ENCODE measurements at regions not wholly inside any gene's neighbourhood (a gene's known extent, or its start where the extent isn't known, plus 50 kb on each side); places are given as distances from the start of the nearest gene placed in this dataset.

DNA sequence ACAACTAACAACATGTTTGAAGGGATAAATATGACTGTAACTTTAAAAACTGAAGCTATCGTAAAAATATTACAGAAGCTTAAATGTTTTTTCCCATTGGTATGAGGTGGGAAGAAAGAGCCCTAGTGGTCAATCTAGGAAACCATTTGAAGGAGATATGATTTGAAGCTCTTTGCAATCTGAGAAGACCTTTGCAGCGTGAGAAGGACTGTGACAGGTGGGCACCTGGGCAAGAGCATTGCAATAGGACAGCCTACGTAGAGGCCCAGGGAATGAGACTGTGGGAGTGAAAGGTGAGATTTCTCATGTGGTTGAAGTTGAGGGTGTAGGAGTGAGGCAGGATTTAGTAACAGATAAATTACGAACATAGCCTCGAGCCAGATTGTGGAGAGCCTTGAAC, 108.0 kb upstream of the PDE7B start:
- no peaks in the 10 kb centered on the region for H4K20me1 ChIP-seq (replicated peaks; ENCODE audit: insufficient read depth)
- H3K27me3 ChIP-seq (ENCODE audit: insufficient read depth): no peaks in the 10 kb centered on the region
- no peak overlapping the region for H3K27ac ChIP-seq (ENCODE audit: low read depth)
- H3K4me1 ChIP-seq (ENCODE audit: insufficient read depth): no peaks in the 10 kb centered on the region
- no peak overlapping the region for H3K4me3 ChIP-seq
- no peaks in the 10 kb centered on the region for H3K9me2 ChIP-seq (ENCODE audit: insufficient read depth)
- H3K36me3 Mint-ChIP-seq (ENCODE audit: low read depth): no peaks in the 10 kb centered on the region
- no peaks in the 10 kb centered on the region for H3K79me2 ChIP-seq (replicated peaks; ENCODE audit: insufficient read depth)
- no peak overlapping the region for H3K4me2 ChIP-seq
- DNase-seq (ENCODE audit: low spot score): peak; percentile 36
- ATAC-seq: peak; percentile 60
- H3K4me3 Mint-ChIP-seq: no peak overlapping the region
- H2AFZ ChIP-seq: no peak overlapping the region
- no peaks in the 10 kb centered on the region for H3K36me3 ChIP-seq (ENCODE audit: insufficient read depth)
- H3F3A ChIP-seq (replicated peaks; ENCODE audit: low read depth): no peaks in the 10 kb centered on the region
- no peaks in the 10 kb centered on the region for H3K4me1 Mint-ChIP-seq
- no peaks in the 10 kb centered on the region for H3K27me3 Mint-ChIP-seq (ENCODE audit: insufficient read depth, low read depth, poor library complexity)
- no peaks in the 10 kb centered on the region for H3K9me3 Mint-ChIP-seq
- no peak overlapping the region for H3K27ac Mint-ChIP-seq
- TF ChIP-seq CREB1 (CRISPR knock-in tag; IDR thresholded peaks at IDR 0.05; ENCODE audit: low read depth) (no peak), EZH2phosphoT487 (IDR thresholded peaks at IDR 0.05; ENCODE audit: unreplicated experiment) (no peak), JUNB (IDR thresholded peaks at IDR 0.05; ENCODE audit: unreplicated experiment) (no peak), EZH2 (IDR thresholded peaks at IDR 0.05; ENCODE audit: low read depth, unreplicated experiment) (no peak), STAT1 (IDR thresholded peaks at IDR 0.05; ENCODE audit: unreplicated experiment) (no peak), NANOG (IDR thresholded peaks at IDR 0.05; ENCODE audit: borderline replicate concordance) (no peak), ZNF331 (CRISPR knock-in tag; IDR thresholded peaks at IDR 0.05; ENCODE audit: low read depth) (no peak), ETS1 (IDR thresholded peaks at IDR 0.05) (no peak), POLR2AphosphoS5 (IDR thresholded peaks at IDR 0.05; ENCODE audit: low read depth) (no peak), CTCF (conservative IDR thresholded peaks at IDR 0.05; ENCODE audit: low read depth in 2 of 2) (peak in 1 of 2 experiments; percentile 55; a peak in 3 of 4 replicates), ZNF114 (CRISPR knock-in tag; IDR thresholded peaks at IDR 0.05) (no peak)
- TF ChIP-seq, protein P1, sequence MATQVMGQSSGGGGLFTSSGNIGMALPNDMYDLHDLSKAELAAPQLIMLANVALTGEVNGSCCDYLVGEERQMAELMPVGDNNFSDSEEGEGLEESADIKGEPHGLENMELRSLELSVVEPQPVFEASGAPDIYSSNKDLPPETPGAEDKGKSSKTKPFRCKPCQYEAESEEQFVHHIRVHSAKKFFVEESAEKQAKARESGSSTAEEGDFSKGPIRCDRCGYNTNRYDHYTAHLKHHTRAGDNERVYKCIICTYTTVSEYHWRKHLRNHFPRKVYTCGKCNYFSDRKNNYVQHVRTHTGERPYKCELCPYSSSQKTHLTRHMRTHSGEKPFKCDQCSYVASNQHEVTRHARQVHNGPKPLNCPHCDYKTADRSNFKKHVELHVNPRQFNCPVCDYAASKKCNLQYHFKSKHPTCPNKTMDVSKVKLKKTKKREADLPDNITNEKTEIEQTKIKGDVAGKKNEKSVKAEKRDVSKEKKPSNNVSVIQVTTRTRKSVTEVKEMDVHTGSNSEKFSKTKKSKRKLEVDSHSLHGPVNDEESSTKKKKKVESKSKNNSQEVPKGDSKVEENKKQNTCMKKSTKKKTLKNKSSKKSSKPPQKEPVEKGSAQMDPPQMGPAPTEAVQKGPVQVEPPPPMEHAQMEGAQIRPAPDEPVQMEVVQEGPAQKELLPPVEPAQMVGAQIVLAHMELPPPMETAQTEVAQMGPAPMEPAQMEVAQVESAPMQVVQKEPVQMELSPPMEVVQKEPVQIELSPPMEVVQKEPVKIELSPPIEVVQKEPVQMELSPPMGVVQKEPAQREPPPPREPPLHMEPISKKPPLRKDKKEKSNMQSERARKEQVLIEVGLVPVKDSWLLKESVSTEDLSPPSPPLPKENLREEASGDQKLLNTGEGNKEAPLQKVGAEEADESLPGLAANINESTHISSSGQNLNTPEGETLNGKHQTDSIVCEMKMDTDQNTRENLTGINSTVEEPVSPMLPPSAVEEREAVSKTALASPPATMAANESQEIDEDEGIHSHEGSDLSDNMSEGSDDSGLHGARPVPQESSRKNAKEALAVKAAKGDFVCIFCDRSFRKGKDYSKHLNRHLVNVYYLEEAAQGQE (IDR thresholded peaks at IDR 0.05; ENCODE audit: unreplicated experiment): no peak
- TF ChIP-seq, protein P2, sequence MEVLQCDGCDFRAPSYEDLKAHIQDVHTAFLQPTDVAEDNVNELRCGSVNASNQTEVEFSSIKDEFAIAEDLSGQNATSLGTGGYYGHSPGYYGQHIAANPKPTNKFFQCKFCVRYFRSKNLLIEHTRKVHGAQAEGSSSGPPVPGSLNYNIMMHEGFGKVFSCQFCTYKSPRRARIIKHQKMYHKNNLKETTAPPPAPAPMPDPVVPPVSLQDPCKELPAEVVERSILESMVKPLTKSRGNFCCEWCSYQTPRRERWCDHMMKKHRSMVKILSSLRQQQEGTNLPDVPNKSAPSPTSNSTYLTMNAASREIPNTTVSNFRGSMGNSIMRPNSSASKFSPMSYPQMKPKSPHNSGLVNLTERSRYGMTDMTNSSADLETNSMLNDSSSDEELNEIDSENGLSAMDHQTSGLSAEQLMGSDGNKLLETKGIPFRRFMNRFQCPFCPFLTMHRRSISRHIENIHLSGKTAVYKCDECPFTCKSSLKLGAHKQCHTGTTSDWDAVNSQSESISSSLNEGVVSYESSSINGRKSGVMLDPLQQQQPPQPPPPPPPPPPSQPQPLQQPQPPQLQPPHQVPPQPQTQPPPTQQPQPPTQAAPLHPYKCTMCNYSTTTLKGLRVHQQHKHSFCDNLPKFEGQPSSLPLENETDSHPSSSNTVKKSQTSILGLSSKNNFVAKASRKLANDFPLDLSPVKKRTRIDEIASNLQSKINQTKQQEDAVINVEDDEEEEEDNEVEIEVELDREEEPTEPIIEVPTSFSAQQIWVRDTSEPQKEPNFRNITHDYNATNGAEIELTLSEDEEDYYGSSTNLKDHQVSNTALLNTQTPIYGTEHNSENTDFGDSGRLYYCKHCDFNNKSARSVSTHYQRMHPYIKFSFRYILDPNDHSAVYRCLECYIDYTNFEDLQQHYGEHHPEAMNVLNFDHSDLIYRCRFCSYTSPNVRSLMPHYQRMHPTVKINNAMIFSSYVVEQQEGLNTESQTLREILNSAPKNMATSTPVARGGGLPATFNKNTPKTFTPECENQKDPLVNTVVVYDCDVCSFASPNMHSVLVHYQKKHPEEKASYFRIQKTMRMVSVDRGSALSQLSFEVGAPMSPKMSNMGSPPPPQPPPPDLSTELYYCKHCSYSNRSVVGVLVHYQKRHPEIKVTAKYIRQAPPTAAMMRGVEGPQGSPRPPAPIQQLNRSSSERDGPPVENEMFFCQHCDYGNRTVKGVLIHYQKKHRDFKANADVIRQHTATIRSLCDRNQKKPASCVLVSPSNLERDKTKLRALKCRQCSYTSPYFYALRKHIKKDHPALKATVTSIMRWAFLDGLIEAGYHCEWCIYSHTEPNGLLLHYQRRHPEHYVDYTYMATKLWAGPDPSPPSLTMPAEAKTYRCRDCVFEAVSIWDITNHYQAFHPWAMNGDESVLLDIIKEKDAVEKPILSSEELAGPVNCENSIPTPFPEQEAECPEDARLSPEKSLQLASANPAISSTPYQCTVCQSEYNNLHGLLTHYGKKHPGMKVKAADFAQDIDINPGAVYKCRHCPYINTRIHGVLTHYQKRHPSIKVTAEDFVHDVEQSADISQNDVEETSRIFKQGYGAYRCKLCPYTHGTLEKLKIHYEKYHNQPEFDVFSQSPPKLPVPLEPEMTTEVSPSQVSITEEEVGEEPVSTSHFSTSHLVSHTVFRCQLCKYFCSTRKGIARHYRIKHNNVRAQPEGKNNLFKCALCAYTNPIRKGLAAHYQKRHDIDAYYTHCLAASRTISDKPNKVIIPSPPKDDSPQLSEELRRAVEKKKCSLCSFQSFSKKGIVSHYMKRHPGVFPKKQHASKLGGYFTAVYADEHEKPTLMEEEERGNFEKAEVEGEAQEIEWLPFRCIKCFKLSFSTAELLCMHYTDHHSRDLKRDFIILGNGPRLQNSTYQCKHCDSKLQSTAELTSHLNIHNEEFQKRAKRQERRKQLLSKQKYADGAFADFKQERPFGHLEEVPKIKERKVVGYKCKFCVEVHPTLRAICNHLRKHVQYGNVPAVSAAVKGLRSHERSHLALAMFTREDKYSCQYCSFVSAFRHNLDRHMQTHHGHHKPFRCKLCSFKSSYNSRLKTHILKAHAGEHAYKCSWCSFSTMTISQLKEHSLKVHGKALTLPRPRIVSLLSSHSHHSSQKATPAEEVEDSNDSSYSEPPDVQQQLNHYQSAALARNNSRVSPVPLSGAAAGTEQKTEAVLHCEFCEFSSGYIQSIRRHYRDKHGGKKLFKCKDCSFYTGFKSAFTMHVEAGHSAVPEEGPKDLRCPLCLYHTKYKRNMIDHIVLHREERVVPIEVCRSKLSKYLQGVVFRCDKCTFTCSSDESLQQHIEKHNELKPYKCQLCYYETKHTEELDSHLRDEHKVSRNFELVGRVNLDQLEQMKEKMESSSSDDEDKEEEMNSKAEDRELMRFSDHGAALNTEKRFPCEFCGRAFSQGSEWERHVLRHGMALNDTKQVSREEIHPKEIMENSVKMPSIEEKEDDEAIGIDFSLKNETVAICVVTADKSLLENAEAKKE (CRISPR knock-in tag; IDR thresholded peaks at IDR 0.05): peak; percentile 58; the same call in 1 of the 2 replicates

All from GM23338 (cell line).